Neural progenitor cell (in vitro differentiated cells): ENCODE measurements at regions not wholly inside any gene's neighbourhood (a gene's known extent, or its start where the extent isn't known, plus 50 kb on each side); places are given as distances from the start of the nearest gene placed in this dataset.

Experiments
- DNase-seq: peaks from one replicate; pipeline ENCODE4 v3.0.0-alpha.2; 2016; ENCODE audit warnings: low spot score
- H2AFZ ChIP-seq: fragments of 200-600 bp; sonication (generic); replicated peaks from 2 replicates; pipeline ENCODE4 v1.6.1; 2016; ENCODE audit warnings: antibody characterized with exemption
- H3F3A ChIP-seq: fragments of 200-600 bp; sonication (generic); 2 replicates; pipeline ENCODE4 v1.6.1; 2016; ENCODE audit warnings: antibody characterized with exemption, low read depth
- H3K27ac ChIP-seq: fragments of 200-600 bp; sonication (generic); 2 replicates; pipeline ENCODE4 v1.5.1; 2016; ENCODE audit warnings: mild to moderate bottlenecking
- H3K27me3 ChIP-seq: fragments of 200-600 bp; sonication (generic); 2 replicates; pipeline ENCODE4 v1.6.1; 2016; ENCODE audit warnings: mild to moderate bottlenecking, moderate library complexity
- H3K36me3 ChIP-seq: fragments of 200-600 bp; sonication (generic); 2 replicates; pipeline ENCODE4 v1.5.1; 2016
- H3K4me1 ChIP-seq: fragments of 200-600 bp; sonication (generic); 2 replicates; pipeline ENCODE4 v1.6.1; 2016; ENCODE audit warnings: mixed run types
- H3K4me2 ChIP-seq: fragments of 200-600 bp; sonication (generic); 2 replicates; pipeline ENCODE4 v1.6.1; 2016
- H3K4me3 ChIP-seq: fragments of 200-600 bp; sonication (generic); 2 replicates; pipeline ENCODE4 v1.5.1; 2016
- H3K79me2 ChIP-seq: fragments of 200-600 bp; sonication (generic); 2 replicates; pipeline ENCODE4 v1.6.1; 2016; ENCODE audit warnings: low read depth
- H3K9ac ChIP-seq: fragments of 200-600 bp; sonication (generic); 2 replicates; pipeline ENCODE4 v1.6.1; 2016
- H3K9me3 ChIP-seq: fragments of 200-600 bp; sonication (generic); 2 replicates; pipeline ENCODE4 v1.5.1; 2016; ENCODE audit warnings: low read depth
- H4K20me1 ChIP-seq: fragments of 200-600 bp; sonication (generic); 2 replicates; pipeline ENCODE4 v1.6.1; 2016; ENCODE audit warnings: low read depth
- H3K27ac Mint-ChIP-seq: 3 replicates; pipeline ENCODE4 v1.8.0; 2021; ENCODE audit warnings: mixed read lengths
- H3K27me3 Mint-ChIP-seq: 2 replicates; pipeline ENCODE4 v1.8.0; 2022; ENCODE audit warnings: low read depth, mild to moderate bottlenecking, inconsistent platforms, moderate library complexity, mixed read lengths; ENCODE audit not compliant: insufficient read depth
- H3K36me3 Mint-ChIP-seq: 3 replicates; pipeline ENCODE4 v1.8.0; 2021; ENCODE audit warnings: mixed read lengths
- H3K4me1 Mint-ChIP-seq: 3 replicates; pipeline ENCODE4 v1.8.0; 2021; ENCODE audit warnings: mixed read lengths
- H3K4me3 Mint-ChIP-seq: 3 replicates; pipeline ENCODE4 v1.8.0; 2021; ENCODE audit warnings: mild to moderate bottlenecking, moderate library complexity, mixed read lengths
- H3K9me3 Mint-ChIP-seq: 3 replicates; pipeline ENCODE4 v1.8.0; 2020; ENCODE audit warnings: mixed read lengths
- EZH2 ChIP-seq: fragments of 200-600 bp; sonication (generic); IDR thresholded peaks from 2 replicates; pipeline ENCODE4 v1.6.1; 2017; ENCODE audit warnings: antibody characterized with exemption, mild to moderate bottlenecking, moderate library complexity
- EZH2phosphoT487 ChIP-seq: fragments of 200-600 bp; sonication (generic); IDR thresholded peaks from 2 replicates; pipeline ENCODE4 v1.6.1; 2017; ENCODE audit warnings: antibody characterized with exemption
- TF ChIP-seq, protein P1 (sequence below): fragments of 200-600 bp; sonication (generic); IDR thresholded peaks from 2 replicates; pipeline ENCODE4 v1.5.1; 2017; ENCODE audit warnings: antibody characterized with exemption, mild to moderate bottlenecking

DNA sequence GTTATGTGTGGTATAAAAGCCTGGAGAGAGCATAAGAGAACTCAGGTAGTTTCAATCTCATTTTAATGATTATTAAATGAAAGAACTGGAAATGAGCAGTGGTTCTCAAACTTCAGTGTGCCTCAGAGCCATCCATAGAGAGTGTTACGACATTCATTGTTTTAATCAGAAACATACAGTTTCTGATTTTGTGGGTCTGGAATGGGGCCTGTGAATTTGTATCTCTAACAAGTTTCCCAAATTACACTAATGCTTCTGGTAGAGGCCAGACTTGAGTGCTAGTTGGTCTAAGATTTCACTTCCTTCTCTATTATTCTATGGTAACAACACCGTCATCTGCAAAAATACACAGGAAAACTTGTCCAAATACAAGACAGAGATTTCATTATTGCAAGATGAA, 292.0 kb upstream of the NECTIN3 start:
- Mint-ChIP-seq H3K36me3 (peaks cover 2% of the 10 kb centered on the region), H3K9me3 (peaks cover 7% of the 10 kb centered on the region), H3K4me3 (no peak overlapping the region), H3K27ac (no peak overlapping the region), H3K27me3 (no peaks in the 10 kb centered on the region), H3K4me1 (peaks cover 18% of the 10 kb centered on the region)
- no peak for DNase-seq
- H3K9me3 ChIP-seq, result no peaks in the 10 kb centered on the region
- no peak overlapping the region for H3K27ac ChIP-seq
- no peaks in the 10 kb centered on the region for H3K36me3 ChIP-seq
- no peak overlapping the region for H3K9ac ChIP-seq
- no peaks in the 10 kb centered on the region for H3K27me3 ChIP-seq
- peaks cover 2% of the 10 kb centered on the region for H3F3A ChIP-seq
- TF ChIP-seq EZH2 (no peak), EZH2phosphoT487 (no peak)
- TF ChIP-seq, protein P1, sequence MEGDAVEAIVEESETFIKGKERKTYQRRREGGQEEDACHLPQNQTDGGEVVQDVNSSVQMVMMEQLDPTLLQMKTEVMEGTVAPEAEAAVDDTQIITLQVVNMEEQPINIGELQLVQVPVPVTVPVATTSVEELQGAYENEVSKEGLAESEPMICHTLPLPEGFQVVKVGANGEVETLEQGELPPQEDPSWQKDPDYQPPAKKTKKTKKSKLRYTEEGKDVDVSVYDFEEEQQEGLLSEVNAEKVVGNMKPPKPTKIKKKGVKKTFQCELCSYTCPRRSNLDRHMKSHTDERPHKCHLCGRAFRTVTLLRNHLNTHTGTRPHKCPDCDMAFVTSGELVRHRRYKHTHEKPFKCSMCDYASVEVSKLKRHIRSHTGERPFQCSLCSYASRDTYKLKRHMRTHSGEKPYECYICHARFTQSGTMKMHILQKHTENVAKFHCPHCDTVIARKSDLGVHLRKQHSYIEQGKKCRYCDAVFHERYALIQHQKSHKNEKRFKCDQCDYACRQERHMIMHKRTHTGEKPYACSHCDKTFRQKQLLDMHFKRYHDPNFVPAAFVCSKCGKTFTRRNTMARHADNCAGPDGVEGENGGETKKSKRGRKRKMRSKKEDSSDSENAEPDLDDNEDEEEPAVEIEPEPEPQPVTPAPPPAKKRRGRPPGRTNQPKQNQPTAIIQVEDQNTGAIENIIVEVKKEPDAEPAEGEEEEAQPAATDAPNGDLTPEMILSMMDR, result no peak
- peaks cover 13% of the 10 kb centered on the region for H3K4me1 ChIP-seq
- no peaks in the 10 kb centered on the region for H3K79me2 ChIP-seq
- no peak overlapping the region for H3K4me2 ChIP-seq
- H2AFZ ChIP-seq, result no peak overlapping the region
- no peaks in the 10 kb centered on the region for H4K20me1 ChIP-seq
- no peak overlapping the region for H3K4me3 ChIP-seq

DNA sequence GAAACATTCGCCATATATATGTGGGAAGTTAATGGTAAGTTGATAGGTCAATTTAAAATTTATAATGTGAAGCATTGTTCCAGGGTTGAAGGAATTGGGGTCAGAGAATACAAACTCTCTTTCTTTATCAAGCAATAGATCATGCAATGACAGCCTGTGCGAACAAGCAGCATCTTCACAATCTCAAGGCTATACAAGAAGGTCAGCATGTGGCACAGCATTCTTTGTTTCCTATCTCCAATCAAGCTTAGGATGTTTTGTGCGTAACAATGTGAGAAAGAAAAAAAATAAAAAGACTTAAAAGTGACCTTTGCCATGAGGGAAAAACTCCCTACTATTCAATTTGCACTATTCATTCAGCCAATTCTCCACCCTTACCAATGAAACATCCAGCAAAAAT, 288.1 kb upstream of the NECTIN3 start:
- no peaks in the 10 kb centered on the region for H3K36me3 ChIP-seq
- Mint-ChIP-seq H3K27ac (peak overlapping the region; percentile 68), H3K4me1 (peaks cover 15% of the 10 kb centered on the region), H3K27me3 (no peaks in the 10 kb centered on the region), H3K36me3 (peaks cover 3% of the 10 kb centered on the region), H3K4me3 (no peak overlapping the region), H3K9me3 (peaks cover 24% of the 10 kb centered on the region)
- no peak overlapping the region for H3K27ac ChIP-seq
- H3K4me2 ChIP-seq, result no peak overlapping the region
- H4K20me1 ChIP-seq, result no peaks in the 10 kb centered on the region
- no peaks in the 10 kb centered on the region for H3K79me2 ChIP-seq
- no peaks in the 10 kb centered on the region for H3K27me3 ChIP-seq
- H2AFZ ChIP-seq, result no peak overlapping the region
- peaks cover 2% of the 10 kb centered on the region for H3F3A ChIP-seq
- H3K9ac ChIP-seq, result no peak overlapping the region
- H3K9me3 ChIP-seq, result no peaks in the 10 kb centered on the region
- TF ChIP-seq EZH2 (no peak), EZH2phosphoT487 (no peak)
- TF ChIP-seq, protein P1, result no peak
- H3K4me3 ChIP-seq, result no peak overlapping the region
- peaks cover 13% of the 10 kb centered on the region for H3K4me1 ChIP-seq
- DNase-seq, result peak; percentile 26

DNA sequence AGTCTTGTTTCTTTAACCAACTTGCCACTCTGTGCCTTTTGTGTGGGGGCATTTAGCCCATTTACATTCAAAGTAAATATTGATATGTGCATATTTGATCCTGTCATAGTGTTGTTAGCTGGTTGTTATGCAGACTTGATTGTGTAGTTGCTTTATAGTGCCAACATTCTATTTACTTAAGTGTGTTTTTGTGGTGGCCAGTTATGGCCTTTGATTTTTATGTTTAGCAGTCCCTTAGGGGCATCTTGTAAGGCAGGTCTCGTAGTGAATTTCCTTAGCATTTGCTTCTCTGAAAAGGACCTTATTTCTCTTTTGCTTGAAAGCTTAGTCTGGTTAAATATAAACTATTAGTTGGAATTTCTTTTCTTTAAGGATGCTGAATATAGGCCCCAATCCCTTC, 282.8 kb upstream of the NECTIN3 start:
- no peak for TF ChIP-seq EZH2phosphoT487
- TF ChIP-seq, protein P1, result no peak
- Mint-ChIP-seq H3K27me3 (no peaks in the 10 kb centered on the region), H3K4me3 (no peak overlapping the region), H3K4me1 (peaks cover 3% of the 10 kb centered on the region), H3K9me3 (peaks cover 21% of the 10 kb centered on the region), H3K27ac (no peak overlapping the region), H3K36me3 (peaks cover 3% of the 10 kb centered on the region)
- H3K4me1 ChIP-seq, result peaks cover 1% of the 10 kb centered on the region
- no peaks in the 10 kb centered on the region for H3K79me2 ChIP-seq
- H4K20me1 ChIP-seq, result no peaks in the 10 kb centered on the region
- H3K27ac ChIP-seq, result no peak overlapping the region
- no peaks in the 10 kb centered on the region for H3K9me3 ChIP-seq
- H3K27me3 ChIP-seq, result no peaks in the 10 kb centered on the region
- H3K4me3 ChIP-seq, result no peak overlapping the region
- no peak overlapping the region for H2AFZ ChIP-seq
- no peak overlapping the region for H3K9ac ChIP-seq
- peaks cover 1% of the 10 kb centered on the region for H3F3A ChIP-seq
- H3K4me2 ChIP-seq, result no peak overlapping the region
- no peak for DNase-seq
- no peaks in the 10 kb centered on the region for H3K36me3 ChIP-seq
